Posterior vena cava (tissue), 2 donors: ENCODE measurements at regions not wholly inside any gene's neighbourhood (a gene's known extent, or its start where the extent isn't known, plus 50 kb on each side); places are given as distances from the start of the nearest gene placed in this dataset.

Source experiments
- DNase-seq: peaks from one replicate; pipeline ENCODE4 v3.0.0-alpha.2; 2020; ENCODE audit warnings: low spot score
- intact Hi-C, 2 donors: fragments of 100-400 bp; cut with DNase I; formaldehyde crosslinking; loops; one replicate each; pipeline versions ENCODE4 v1.14.1 to v1.14.2; 2022 to 2023
- donor health status: DM: yes; HTN: yes; CAD: no.
- donor health status: DM: yes; HTN: yes; CAD: no.

DNA sequence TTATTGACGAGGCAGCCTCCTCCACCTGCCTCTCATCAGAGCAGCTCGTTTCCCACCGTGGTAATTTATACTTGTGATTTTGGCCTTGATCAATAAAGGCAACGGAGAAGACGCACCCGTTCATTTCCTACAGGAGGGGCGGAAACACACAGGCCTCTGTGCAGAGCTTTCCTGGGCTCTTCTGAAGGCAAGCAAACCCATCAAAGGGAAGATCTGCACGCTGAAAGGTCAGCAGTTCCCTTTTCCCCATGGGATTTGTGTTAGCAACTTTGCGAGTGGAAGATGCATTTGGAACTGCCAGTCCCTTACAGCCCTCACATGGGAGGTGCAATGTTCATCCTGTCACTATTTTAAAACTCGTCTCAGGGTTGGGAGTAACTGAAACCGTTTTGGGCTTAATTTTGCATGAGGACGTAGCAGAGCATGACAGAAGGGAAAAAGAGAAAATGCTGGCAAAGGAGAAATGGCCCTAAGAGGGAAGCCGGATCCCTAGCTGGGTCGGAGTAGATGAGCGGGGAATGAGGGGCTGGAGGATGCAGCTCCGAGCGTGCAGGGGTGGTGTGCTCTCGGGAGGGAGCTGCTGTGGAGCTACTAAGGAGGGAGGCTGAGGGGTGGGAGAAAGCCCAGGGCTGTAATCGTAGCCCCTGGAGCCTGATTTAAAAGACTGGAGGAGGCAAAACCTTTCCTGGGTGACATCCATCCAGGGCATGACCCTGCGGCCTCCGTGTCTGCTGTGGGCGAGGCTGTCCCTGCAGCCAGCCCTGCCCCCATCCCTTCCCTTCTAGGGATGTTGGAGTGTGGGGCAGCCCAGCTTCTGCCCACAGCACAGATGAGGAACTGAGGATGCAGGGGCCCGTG is 111.1 kb upstream of the FAM20C start:
- intact Hi-C loops = no loop called here
- peak; percentile 54 for DNase-seq

DNA sequence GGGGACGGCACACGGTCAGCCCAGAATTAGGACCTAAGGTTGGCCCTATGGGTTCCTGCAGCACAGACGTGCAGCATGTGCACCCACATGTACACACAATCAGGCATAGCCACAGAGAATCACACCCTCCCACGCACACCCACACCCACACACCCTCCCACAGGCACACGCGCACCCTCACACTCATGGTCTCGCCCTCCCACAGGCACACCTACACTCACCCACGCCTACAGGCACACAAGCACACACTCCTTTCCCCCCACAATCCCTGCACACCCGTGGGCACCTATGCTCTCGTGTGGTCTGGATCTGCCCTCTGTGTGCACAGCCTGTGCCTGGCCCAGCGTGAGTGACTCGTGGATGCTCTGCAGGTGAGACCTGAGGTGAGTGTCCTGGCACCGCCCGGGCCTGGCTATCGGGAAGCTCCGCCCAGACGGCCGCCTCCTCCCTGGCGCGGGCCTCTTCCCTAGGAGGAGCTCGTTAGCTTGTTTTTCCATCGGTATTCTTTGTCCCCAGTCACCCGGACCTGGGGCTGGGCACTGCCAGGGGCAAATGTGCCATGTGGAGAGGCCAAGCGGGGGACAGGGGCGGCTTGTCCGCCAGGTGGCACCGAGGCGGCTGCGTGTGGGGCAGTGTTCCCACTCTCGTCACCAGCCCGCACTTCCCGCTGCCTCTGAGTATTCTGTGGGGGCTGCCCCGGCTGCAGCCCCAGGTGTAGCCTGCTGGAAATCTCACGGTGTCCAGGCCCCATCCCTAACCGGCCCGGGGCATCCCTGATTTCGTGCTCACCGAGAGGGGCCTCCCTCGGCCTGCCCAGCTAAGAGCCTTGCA is 110.2 kb upstream of the FAM20C start:
- peak; percentile 70 for DNase-seq
- intact Hi-C loops = no loop called here

DNA sequence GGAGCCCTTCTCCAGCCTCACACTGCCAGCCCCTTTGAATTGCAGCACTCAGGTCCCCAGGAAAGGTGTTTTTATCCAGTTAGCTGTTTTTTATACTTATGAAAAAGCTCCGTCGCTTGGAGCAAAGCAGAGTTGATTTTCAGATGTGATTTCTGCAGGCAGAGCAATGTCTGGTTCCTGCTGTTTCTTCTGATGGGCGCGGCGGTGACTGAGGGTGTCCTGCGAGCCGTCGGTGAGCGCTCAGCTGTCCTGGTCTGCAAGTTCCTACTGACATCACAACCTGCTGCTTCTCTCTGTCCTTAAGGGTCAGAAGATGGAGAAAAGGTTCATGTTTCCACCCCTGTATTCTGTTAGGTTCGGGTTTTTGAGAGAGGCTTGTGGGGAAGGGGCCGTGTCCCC is 109.6 kb upstream of the FAM20C start:
- no peak for DNase-seq
- intact Hi-C loops = no loop called here

DNA sequence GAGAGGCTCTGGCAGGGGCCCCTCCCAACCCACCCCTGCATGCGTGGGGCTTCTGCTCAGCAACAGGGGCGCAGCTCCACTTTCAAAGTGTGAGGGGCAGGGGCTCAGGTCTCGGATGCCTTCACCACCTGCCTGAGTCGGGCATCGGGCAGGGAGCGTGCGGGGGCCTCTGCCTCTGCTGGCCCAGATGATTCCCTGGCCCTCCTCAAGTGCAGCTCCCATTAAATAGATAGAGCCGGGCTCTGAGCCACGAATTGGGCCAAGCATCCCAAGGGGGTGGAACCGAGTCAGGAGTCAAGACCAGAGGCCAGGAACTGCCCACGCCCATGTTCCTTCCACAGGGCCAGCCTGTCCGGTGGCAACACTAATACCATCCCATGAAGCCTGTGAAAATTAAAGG is 108.9 kb upstream of the FAM20C start:
- peak; percentile 71 for DNase-seq
- intact Hi-C loops = no loop called here

DNA sequence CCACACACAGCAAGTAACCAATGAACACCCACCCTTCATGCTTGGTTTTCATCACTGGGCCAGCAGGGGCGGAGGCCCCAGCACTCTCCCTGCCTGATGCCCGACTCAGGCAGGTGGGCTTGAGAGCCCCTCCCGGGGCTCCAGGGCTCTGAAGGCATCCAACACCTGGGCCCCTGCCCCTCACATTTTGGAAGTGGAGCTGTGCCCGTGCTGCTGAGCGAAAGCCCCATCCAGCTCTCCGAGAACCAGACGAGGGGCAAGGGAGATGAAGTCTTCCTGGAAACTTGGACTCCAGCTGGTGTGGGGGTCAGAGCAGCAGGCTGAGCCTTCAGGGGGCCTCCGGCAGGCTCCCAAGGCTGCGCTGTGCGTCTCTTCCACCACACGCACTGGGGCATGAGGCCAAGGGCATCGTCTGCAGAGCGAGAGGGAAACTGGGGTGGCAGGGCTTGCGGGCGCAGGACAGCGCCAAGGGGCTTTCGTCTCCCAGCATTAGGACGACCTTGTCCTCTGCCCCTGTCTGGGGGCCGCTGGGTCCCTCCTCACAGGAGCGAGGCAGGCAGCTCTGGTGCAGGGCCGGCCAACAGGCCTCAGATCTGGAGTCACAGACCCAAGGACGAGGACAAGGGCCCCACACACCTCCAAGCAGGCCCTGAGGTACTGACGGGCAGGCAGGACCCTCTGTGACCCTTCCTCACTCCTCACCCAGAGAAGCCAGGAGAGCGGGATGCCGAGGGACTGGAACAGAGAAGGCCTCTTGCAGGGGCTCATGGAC is 108.3 kb upstream of the FAM20C start:
- peak; percentile 49 for DNase-seq
- intact Hi-C loops = no loop called here

DNA sequence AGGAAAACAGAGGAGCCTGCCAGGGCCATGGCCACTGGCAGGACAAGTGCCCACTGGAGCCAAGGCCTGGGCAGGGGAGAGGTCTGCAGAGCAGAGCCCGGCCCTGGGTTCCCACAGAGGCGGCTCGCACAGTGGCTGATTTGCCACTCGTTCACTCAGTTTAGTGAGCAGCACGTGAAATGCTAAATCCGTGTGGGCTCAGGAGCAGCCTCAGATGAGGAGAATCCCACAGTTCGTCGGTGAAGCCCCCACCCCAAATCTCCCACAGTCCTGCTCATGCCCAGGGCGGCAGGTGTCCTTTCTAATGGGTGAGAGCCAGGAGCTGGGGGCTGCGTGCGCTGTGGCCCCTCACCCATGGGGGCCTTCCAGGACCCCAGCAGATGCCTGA is 107.7 kb upstream of the FAM20C start:
- peak; percentile 73 for DNase-seq
- intact Hi-C loops = no loop called here

DNA sequence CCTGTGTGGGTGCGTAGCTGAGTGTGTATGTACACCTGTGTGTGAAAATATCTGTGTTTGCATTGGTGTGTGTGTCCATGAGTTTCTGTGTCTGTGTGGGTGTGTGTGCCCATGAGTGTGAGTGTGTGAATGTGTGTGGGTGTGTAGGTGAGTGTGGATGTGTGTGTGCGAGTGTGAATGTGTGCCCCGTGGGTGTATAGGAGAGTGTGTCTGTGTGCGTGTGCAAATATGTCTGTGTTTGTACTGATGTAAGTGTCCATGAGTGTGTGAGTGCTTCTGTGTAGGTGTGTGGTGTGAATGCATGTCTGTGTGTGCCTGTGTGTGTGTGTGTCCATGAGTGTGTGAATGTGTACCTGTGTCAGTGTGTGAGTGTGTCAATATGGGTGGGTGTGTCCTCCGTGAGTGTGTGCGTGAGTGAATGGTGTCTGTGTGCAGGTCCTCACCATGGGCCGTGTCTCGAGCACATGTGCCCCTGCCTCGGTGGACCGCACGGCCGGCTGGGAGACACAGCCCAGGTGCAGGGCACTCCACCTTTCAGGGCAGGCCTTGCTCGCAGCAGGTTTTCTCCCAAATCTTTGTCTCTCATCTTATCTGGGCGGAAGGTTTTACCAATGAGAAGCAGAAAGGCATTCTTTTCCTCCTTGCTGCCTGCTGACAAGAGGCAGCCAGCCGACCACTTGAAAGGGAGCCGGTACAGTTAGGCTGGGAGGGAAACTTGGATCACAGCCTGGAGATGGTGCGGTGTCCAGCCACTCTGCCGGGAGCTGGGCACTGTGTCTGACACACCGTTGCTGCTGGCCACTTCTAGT is 107.1 kb upstream of the FAM20C start:
- intact Hi-C loops = no loop called here
- peak; percentile 67 for DNase-seq

DNA sequence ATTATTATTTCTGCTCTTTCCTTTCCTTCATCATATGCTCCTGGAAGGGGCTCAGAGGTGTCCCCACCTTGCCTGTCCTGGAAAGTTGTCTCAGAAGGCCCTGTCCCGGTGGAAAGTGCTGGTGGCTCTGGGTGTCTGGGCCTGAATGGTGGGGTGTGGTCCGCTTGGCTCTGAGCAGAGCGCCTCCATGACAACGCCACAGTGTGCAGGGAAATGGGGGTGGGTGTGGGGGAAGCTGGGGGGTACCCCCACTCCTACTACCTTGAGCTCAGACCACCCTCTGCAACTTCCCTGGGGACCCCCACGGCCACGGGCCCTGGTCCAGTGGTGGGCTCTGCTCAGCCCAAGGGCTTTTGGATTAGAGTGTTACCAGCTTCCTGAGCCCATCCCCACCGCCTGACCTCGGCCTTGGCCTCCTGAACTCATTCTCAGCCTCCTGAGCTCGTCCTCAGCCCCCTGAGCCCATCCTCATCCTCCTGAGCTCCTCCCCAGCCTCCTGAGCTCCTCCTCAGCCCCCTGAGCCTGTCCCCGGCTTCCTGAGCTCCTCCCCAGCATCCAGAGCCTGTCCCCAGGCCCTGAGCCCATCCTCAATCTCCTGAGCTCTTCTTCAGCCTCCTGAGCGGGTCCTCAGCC is 106.4 kb upstream of the FAM20C start:
- peak; percentile 69 for DNase-seq
- intact Hi-C loops = no loop called here

DNA sequence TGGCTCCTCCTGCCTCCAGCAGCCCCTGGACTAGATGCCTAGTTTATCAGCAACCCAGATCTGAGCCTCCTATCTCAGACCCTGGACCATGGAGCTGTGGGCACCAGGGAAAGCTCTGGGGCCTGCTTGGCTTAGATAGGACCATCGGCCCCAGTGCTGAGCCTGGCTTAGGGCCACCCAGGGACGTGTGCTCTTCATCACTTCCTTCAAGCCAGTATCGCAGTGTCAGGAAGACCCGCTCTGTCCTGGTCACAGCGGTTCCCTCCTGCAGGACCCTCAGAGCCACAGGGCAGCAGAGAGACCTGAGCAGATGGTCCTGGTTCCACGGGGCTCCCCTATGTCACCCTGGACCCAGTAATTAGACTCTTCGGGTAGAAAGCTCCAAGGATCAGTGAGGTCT is 105.7 kb upstream of the FAM20C start:
- intact Hi-C loops = no loop called here
- no peak for DNase-seq

DNA sequence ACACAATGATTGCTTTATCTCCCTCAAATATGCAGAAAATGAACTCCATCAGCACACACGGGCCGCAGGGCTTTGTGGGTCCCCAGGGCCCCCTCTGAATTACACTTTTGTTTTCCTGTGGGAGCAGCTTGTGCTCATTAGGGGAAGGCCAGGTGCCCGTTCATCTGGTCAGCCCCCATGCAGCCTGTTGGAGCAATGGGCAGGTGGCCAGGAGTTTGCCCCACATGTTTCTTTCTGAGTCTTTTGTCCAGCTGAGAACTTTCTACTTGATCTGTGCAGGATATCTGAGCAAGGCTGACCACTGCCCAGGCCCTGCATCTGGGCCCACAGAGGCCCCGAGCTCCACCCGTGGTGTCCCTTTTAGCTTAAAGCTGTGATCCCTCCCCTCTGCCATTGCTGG is 105.3 kb upstream of the FAM20C start:
- intact Hi-C loops = no loop called here
- peak; percentile 65 for DNase-seq

DNA sequence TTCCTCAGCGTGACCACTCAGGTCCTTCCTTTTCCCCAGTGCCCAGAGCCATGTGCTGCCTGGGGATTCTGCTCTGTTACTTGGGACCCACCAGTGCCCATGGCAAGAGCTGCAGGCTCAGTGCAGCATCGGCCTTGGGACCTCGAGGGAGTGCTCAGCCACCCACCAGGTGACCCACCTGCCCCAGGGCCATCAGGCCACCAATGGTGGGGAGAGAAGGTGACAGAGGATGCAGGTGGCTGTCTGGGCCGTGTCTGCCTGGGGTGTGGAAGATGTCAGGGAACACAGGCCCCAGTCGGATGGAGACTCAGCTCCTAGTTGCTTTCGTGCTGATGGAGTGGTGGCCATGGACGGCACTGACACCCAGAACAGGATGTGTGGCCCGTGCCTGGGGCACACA is 104.7 kb upstream of the FAM20C start:
- peak; percentile 62 for DNase-seq
- intact Hi-C loops = no loop called here

DNA sequence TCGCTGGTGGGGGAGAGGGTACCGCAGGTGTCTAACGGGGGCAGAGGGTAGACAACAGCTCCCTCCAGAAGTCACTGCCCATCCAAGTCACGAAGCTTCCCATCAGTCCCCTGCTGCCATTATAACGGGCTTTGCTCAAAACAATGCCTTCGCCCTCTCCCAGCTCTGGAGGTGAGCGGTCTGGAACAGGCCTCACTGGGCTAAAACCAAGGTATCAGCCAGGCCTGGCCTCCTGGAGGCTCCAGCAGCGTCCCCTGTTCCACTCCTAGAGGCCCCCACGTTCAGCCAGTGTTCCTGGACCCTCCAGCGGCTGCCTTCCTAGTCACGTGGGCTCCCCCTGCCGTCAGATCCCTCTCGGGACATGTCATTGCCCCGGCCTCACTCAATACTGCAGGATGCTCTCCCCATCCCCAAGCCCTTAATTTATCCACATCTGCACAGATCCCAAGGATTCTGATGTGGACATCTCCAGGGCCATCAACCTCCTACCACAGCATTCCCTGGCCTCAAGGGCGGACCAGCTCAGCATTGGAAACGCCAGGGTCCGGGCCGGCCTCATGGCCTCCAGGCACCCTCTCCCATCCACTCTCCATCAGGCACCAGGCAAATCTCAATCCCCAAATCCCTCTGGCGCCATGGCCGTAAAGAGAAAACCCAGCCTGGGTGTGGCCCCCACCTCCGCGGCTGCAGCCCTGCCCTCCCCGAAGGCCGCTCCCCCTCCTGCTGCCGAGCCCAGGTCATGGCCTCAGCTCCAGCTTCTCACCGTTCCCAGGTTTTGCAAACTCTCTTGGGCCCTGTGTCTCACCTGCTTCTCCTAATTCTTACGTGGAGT is 104.1 kb upstream of the FAM20C start:
- intact Hi-C loops = no loop called here
- DNase-seq = peak; percentile 65

DNA sequence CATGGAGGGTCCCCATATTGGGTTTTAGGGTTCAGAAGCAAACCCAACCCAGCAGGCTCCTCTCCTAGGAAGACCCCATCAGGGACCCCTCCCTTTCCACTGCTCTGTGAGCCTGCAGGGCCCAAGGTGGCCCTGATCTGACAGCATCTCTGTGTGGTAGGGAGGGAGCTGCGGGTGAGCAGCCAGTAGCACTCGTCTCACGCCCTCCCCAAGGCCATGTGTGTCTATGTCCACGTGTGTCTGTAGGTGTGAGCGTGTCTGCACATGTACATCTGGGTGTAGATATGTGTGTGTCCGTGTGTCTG is 103.5 kb upstream of the FAM20C start:
- intact Hi-C loops = no loop called here
- peak; percentile 52 for DNase-seq

DNA sequence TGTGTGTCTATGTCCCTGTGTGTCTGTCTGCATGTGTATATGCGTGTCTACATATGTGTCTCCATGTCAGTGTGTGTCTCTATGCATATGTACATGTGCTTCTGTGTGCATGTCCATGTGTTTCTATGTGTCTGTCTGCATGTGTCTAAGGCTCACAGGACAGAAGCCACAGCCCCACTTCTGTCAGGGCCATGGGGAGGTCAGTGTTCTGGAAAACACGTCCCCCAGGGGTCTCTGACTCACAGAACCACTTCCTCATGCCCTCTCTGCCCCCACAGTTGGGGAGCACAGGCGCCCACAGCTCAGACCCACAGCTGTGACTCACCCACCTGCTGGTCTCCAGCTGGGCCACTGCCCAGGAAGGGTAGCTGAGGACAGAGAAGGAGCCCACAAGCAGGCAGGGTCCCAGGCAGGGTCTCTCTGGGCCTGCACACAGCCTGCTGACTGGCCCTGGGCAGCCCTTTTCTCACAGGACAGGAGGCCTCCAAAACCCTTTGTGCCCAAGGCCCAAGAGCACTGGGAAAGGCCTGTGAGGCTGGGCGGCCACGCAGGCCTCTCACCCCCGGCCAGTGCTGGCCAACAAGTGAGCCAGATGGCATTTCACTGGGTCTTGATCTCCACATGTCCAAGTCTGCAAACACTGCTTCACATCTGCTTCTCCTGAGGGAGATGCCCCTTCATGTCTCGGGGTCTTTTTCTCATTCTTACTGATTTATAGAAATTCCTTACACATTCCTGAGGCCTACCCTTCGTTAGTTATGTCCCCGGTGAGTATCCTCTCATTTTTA is 102.9 kb upstream of the FAM20C start:
- intact Hi-C loops = no loop called here
- peak; percentile 89 for DNase-seq

DNA sequence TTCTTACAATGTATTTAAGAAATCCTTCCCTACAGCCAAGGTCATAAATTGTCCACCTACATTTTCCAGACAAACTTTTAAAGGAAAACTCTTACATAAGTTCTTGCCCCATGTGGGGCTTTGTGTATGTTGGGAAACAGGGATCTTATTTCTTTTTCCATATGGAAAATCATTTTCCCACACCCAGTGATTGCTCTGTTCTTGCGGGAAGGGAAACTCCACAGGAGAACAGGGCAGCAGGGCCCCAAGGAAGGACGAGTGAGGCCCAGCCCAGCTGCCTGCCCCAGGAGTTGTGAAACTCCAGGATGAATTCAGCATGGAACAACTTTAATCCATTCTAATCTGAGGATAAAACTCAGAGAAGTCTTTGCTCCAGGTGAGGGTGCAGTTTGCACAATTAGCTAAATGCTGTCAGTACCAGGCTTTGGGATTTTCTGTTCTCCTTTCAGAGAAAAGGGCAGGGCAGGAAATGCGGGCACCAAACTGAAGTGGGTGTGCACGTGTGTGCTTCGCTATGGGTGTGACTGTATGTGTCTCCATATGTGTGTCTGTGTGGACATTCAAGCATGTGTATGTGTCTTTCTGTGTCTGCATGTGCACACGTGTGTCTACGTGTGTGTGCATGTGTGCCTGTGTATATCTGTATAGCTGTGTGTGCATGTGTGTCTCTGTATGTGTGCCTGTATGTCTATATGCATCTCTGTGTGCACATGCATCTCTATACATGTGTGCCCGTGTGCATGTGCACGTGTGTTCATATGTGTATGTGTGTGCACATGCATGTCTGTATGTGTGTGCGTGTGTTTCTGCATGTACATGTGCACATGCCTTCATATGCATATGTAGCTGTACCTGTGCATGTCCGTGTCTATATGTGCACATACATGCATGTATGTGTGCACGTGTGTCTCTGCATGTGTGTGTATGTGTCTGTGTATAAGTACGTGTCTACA is 102.0 kb upstream of the FAM20C start:
- peak; percentile 70 for DNase-seq
- intact Hi-C loops = no loop called here
